Common myeloid progenitor, CD34-positive (primary cell): ENCODE measurements at regions not wholly inside any gene's neighbourhood (a gene's known extent, or its start where the extent isn't known, plus 50 kb on each side); places are given as distances from the start of the nearest gene placed in this dataset.

Source experiments
- CTCF ChIA-PET: fragments of 350-600 bp; sonication (Branson Sonifier 250); formaldehyde crosslinking; loops from one replicate; lab custom pipeline; 2021; ENCODE audit warnings: antibody characterized with exemption; lab: Charles Lee
- POLR2A ChIA-PET: fragments of 350-600 bp; sonication (Branson Sonifier 250); formaldehyde crosslinking; loops from one replicate; lab custom pipeline; 2021; ENCODE audit warnings: antibody characterized with exemption; lab: Charles Lee
- DNase-seq, 3 donors: peaks; one replicate each; pipeline versions ENCODE4 v3.0.0 to v3.0.0-alpha.2; 2013
- H3K27ac ChIP-seq, 2 experiments: 1 replicate in 1 of 2; 2 replicates in 1 of 2; pipeline ENCODE4 v1.7.0; 2013; ENCODE audit warnings: inconsistent platforms in 2 of 2, low read length in 2 of 2, mild to moderate bottlenecking in 2 of 2, low read depth in 1 of 2, moderate library complexity in 1 of 2; ENCODE audit not compliant: severe bottlenecking in 2 of 2, insufficient read depth in 1 of 2, poor library complexity in 1 of 2
- H3K27me3 ChIP-seq, 5 experiments: replicated peaks in 2 of 5; 1 replicate in 3 of 5; 2 replicates in 2 of 5; pipeline versions ENCODE4 v1.6.1 to v1.7.0; 2013; ENCODE audit warnings: low read length in 4 of 5, mild to moderate bottlenecking in 2 of 5, moderate library complexity in 2 of 5, inconsistent platforms in 1 of 5; ENCODE audit not compliant: insufficient read depth in 5 of 5, control insufficient read depth in 4 of 5
- H3K36me3 ChIP-seq, 4 experiments: 1 replicate in 2 of 4; 2 replicates in 2 of 4; pipeline versions ENCODE4 v1.6.1 to v1.7.0; 2013; ENCODE audit warnings: low read length in 3 of 4, control low read depth in 1 of 4, mild to moderate bottlenecking in 1 of 4; ENCODE audit not compliant: control insufficient read depth in 4 of 4, insufficient read depth in 4 of 4
- H3K4me1 ChIP-seq, 4 experiments: 1 replicate in 3 of 4; 2 replicates in 1 of 4; pipeline versions ENCODE4 v1.6.1 to v1.7.1; 2013; ENCODE audit warnings: low read length in 3 of 4, mild to moderate bottlenecking in 3 of 4, control low read depth in 1 of 4, inconsistent platforms in 1 of 4, moderate library complexity in 1 of 4; ENCODE audit not compliant: control insufficient read depth in 4 of 4, insufficient read depth in 4 of 4; ENCODE audit errors: control extremely low read depth in 1 of 4
- H3K4me3 ChIP-seq, 7 experiments: 1 replicate in 4 of 7; 2 replicates in 3 of 7; pipeline versions ENCODE4 v1.5.1 to v1.7.0; 2013; ENCODE audit warnings: mild to moderate bottlenecking in 7 of 7, low read length in 6 of 7, moderate library complexity in 6 of 7, inconsistent platforms in 2 of 7, low read depth in 2 of 7, control low read depth in 1 of 7; ENCODE audit not compliant: insufficient read depth in 4 of 7, control insufficient read depth in 1 of 7; ENCODE audit errors: extremely low read depth in 1 of 7
- H3K9me3 ChIP-seq, 5 experiments: 1 replicate in 4 of 5; 2 replicates in 1 of 5; pipeline versions ENCODE4 v1.6.1 to v1.7.1; 2013; ENCODE audit warnings: low read length in 4 of 5, mild to moderate bottlenecking in 2 of 5, inconsistent platforms in 1 of 5, low read depth in 1 of 5, moderate library complexity in 1 of 5; ENCODE audit not compliant: control insufficient read depth in 4 of 5, insufficient read depth in 2 of 5; ENCODE audit errors: control extremely low read depth in 1 of 5
- WGBS: methylation state at CpG from one replicate; pipeline ENCODE4 v1.1.5; 2013; ENCODE audit not compliant: insufficient coverage; 5-methylcytosine and 5-hydroxymethylcytosine counted together

DNA sequence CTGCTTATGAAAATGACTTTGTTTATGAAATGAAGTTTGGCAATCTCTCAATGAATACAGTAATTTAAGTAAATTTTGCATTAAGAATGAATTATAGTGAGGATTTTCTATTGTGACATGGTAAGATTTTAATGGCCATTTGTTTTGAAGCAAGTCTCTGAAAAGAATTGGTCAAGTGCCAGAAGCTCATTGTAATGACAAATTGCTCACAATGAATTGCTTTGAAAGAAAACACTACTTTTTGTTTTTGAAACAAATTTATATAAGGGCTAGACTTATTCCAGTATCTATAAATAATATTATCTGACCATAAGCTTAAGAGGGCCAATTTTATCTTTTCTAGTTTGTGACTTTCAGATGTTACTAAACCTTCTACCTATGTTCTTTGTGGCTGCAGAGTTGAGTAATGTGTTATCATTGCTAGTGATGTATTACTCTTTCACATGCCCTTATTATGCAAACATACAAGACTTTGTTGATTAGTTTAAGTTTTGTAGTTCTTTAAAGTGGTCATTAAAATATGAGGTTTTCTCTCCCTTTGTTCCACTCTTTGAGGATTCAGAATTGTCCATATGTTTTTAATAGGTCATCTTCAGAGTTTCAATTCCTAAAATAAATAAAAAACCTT lies 93.0 kb upstream of the ZNF608 start:
- POLR2A ChIA-PET, result no interaction called here
- DNase-seq, result no peak
- CTCF ChIA-PET, result no interaction called here
- H3K27me3 ChIP-seq, result no peaks in the 10 kb centered on the region
- no peak overlapping the region for H3K4me3 ChIP-seq
- H3K9me3 ChIP-seq, result no peaks in the 10 kb centered on the region
- no peaks in the 10 kb centered on the region for H3K4me1 ChIP-seq
- no peak overlapping the region for H3K27ac ChIP-seq
- H3K36me3 ChIP-seq, result no peaks in the 10 kb centered on the region

DNA sequence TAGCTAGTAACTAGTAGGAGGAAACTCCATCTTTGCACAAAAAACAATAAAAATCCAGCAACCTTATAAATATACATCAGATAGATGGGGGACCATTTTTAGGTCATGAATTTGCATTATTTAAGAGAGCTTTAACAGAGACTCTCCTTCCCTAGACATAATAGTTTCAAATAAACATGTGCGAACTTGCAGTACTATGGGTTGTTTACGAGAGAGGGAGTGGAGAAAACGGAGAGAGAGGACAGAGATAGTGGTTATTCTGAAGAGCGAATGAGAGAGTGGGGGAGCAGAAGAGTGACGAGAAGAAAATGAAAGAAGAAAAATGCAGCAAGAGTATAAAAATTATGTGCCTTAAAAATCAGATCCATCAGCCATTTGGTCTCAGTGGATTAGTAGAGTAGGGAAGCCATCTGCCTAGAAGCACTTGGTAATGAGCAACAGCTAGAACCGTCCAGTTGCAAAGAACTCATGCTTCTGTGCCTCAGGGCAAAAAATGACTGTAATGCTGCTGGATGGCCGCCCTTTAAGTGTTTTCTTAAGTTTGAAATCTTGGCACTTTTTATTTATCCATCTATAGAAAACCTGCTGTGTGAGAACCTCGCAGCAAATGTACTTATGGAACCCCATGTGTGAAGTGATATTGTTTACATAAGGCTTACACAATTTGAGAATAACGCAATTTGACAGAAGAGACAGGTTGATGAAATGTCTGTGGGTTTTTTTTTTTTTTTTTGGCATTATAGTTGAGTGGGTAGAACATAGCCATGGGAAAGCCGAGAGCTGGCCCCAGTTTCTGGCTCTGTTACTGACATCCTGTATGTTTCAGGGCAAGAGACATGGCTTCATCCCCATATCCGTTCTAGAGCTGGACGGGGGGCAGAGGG lies 95.6 kb upstream of the ZNF608 start:
- no peak overlapping the region for H3K27ac ChIP-seq
- H3K27me3 ChIP-seq, result no peaks in the 10 kb centered on the region
- no peaks in the 10 kb centered on the region for H3K36me3 ChIP-seq
- DNase-seq, result no peak
- H3K4me3 ChIP-seq, result no peak overlapping the region
- POLR2A ChIA-PET, result no interaction called here
- CTCF ChIA-PET, result interaction anchor here (0.7 kb wide), 2 partner anchors 10 to 17 kb away, joined by 3 read pairs; no protein-coding TSS in a partner anchor
- no peaks in the 10 kb centered on the region for H3K4me1 ChIP-seq
- WGBS, result 100% methylated on average over 6 of the region's 12 CpGs
- H3K9me3 ChIP-seq, result no peaks in the 10 kb centered on the region

DNA sequence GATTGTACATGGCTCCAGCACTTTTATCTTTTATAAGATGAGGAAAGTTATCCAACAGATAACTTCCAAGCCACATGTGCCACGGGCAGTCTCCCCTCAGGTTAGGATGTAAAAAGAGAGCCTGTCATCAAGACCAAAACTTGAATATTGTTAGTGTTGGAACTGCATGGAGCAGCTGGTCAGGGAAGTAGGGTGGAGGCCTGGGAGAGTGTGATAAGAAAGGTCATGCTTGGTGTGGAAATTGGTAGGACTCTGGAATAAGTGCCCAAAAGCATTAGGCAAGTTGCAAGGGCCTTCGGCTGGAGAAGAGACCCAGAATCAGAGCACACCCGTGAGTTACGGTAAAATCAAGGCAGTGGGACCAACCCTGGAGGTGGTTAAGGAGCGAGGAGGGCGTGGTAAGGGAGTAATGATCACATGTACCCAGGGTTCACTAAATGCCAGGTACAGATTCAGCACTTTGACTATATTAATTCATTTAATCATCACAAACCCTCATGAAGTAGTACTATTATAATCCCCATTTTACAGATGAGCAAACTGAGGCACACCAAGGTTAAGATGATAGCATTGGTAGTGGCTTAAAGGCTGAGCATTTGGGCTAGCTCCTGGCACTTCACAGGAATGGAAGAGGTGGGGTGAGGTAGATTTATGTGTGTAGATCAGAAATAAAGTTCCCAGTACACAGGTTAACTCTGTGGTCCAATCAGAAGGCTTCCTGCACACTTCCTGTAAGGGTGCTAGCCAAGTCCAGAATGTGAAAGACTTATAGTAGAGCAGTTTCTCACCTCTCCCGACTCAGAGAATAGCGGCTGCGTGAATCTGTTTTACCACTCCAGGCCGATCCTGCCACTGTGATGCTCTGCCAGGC lies 96.5 kb upstream of the ZNF608 start:
- Histone ChIP-seq H3K4me1 (no peaks in the 10 kb centered on the region), H3K27ac (no peak overlapping the region), H3K4me3 (no peak overlapping the region), H3K9me3 (no peaks in the 10 kb centered on the region), H3K27me3 (no peaks in the 10 kb centered on the region), H3K36me3 (no peaks in the 10 kb centered on the region)
- CTCF ChIA-PET, result interaction anchor here (0.7 kb wide), 1 partner anchor 10 kb away, joined by 3 read pairs; no protein-coding TSS in a partner anchor
- POLR2A ChIA-PET, result no interaction called here
- WGBS, result 92% methylated on average over 3 of the region's 10 CpGs
- DNase-seq, result no peak

DNA sequence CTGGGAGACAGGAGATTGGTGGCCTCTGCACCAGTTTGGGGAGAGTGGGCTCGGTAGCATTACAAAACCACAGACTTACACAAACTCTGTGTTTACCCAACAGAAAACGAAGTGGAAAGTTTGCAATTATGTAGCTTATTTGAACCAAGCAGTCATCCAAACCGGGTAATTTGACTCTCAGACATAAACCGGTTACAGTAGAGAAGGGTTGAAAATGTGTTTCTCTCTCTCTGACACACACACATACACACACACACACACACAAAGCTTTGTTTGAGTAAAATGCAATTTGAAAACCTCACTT lies 97.1 kb upstream of the ZNF608 start:
- Histone ChIP-seq H3K27ac (no peak overlapping the region), H3K4me1 (peaks cover 0 to 1% (median 0%) of the 10 kb centered on the region in 4 experiments), H3K27me3 (no peaks in the 10 kb centered on the region), H3K9me3 (no peaks in the 10 kb centered on the region), H3K4me3 (no peak overlapping the region), H3K36me3 (no peaks in the 10 kb centered on the region)
- DNase-seq, result no peak
- ChIA-PET CTCF (interaction anchor here (0.6 kb wide), 2 partner anchors 161 to 256 kb away, joined by 3 read pairs; no protein-coding TSS in a partner anchor), POLR2A (no interaction called here)
- WGBS, result 100% methylated on average over 1 of the region's 4 CpGs

- ChIA-PET CTCF (interaction anchor here (0.6 kb wide), 2 partner anchors 160 to 257 kb away, joined by 3 read pairs; no protein-coding TSS in a partner anchor), POLR2A (interaction anchor here (0.6 to 0.7 kb wide), 2 partner anchors 9 to 759 kb away, joined by 3 read pairs; no protein-coding TSS in a partner anchor)
- Histone ChIP-seq H3K4me3 (no peak overlapping the region), H3K4me1 (peaks cover 0 to 6% (median 6%) of the 10 kb centered on the region in 4 experiments), H3K36me3 (no peaks in the 10 kb centered on the region), H3K27me3 (no peaks in the 10 kb centered on the region), H3K27ac (no peak overlapping the region), H3K9me3 (no peaks in the 10 kb centered on the region)
- no peak for DNase-seq
- WGBS, result no CpG with 5 or more reads among the region's 9 CpGs
These were observed 98.0 kb upstream of the ZNF608 start for GRCh38 chr5:124844371-124844920.

DNA sequence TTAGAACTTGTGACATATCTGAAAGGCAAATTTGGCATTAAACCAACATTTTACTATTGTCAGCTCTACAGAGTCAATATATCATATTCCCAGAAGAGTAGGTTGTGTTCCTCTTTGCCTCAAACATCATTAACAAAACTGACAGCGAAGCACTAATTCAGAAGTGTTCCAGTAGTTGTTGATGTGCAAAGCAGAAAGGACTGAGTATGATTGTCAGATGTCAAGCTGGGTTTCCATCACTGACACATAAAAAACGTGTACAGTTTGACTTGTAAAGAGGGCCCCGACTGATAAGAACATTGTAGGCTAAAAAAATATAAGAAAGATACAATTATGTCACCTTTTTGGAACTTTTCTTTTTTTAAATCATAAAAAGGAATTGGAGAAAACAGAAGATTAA lies 101.5 kb upstream of the ZNF608 start:
- no peaks in the 10 kb centered on the region for H3K9me3 ChIP-seq
- 100% methylated on average over 1 of the region's 3 CpGs for WGBS
- H3K27ac ChIP-seq, result no peak overlapping the region
- ChIA-PET CTCF (no interaction called here), POLR2A (no interaction called here)
- peaks cover 0 to 6% (median 6%) of the 10 kb centered on the region in 4 experiments for H3K4me1 ChIP-seq
- H3K36me3 ChIP-seq, result no peaks in the 10 kb centered on the region
- no peak overlapping the region for H3K4me3 ChIP-seq
- no peaks in the 10 kb centered on the region for H3K27me3 ChIP-seq
- DNase-seq, result no peak
